ENCODE measurements at regions not wholly inside any gene's neighbourhood (a gene's known extent, or its start where the extent isn't known, plus 50 kb on each side); places are given as distances from the start of the nearest gene placed in this dataset.

GRCh38 chr14:40920380-40920779 is 686.3 kb upstream of the LRFN5 start:
- H3K36me3 ChIP-seq, result no peaks in the 10 kb centered on the region
- no peak overlapping the region for H3K4me3 ChIP-seq
- no peak overlapping the region for H3K27ac ChIP-seq
- H3K27me3 ChIP-seq, result no peaks in the 10 kb centered on the region
- no peaks in the 10 kb centered on the region for H3K4me1 ChIP-seq
- H3K9me3 ChIP-seq (replicated peaks in 1 of 11), result no peaks in the 10 kb centered on the region
- no peaks in the 10 kb centered on the region for H4K20me1 ChIP-seq
- no peak overlapping the region for H3K4me2 ChIP-seq
- no peak overlapping the region for H3K9ac ChIP-seq
- TF ChIP-seq Cebpa-rat (IDR thresholded peaks at IDR 0.05), result no peak

- no peak for TF ChIP-seq Cebpa-rat (IDR thresholded peaks at IDR 0.05)
- H3K4me3 ChIP-seq, result no peak overlapping the region
These were observed 695.5 kb upstream of the LRFN5 start for GRCh38 chr14:40911141-40911540.

GRCh38 chr14:40909906-40910305 is 696.8 kb upstream of the LRFN5 start:
- TF ChIP-seq Cebpa-rat (IDR thresholded peaks at IDR 0.05), result no peak
- Histone ChIP-seq H4K20me1 (no peaks in the 10 kb centered on the region), H3K27me3 (no peaks in the 10 kb centered on the region), H3K27ac (no peak overlapping the region), H3K36me3 (no peaks in the 10 kb centered on the region), H3K9ac (no peak overlapping the region), H3K4me3 (no peak overlapping the region), H3K9me3 (replicated peaks in 1 of 11) (no peaks in the 10 kb centered on the region), H3K4me2 (no peak overlapping the region), H3K4me1 (no peaks in the 10 kb centered on the region)

More at GRCh38 chr14:40911141-40911540, 695.5 kb upstream of the LRFN5 start:
- Histone ChIP-seq H3K4me2 (no peak overlapping the region), H3K9me3 (replicated peaks in 1 of 11) (no peaks in the 10 kb centered on the region), H3K4me1 (no peaks in the 10 kb centered on the region), H4K20me1 (no peaks in the 10 kb centered on the region), H3K27ac (no peak overlapping the region), H3K27me3 (no peaks in the 10 kb centered on the region), H3K36me3 (no peaks in the 10 kb centered on the region), H3K9ac (no peak overlapping the region)

- no peaks in the 10 kb centered on the region for H3K9me3 ChIP-seq (replicated peaks in 1 of 11)
- no peak overlapping the region for H3K4me2 ChIP-seq
- no peak overlapping the region for H3K4me3 ChIP-seq
- H3K27me3 ChIP-seq, result no peaks in the 10 kb centered on the region
- H3K9ac ChIP-seq, result no peak overlapping the region
- H3K36me3 ChIP-seq, result no peaks in the 10 kb centered on the region
- no peak for TF ChIP-seq Cebpa-rat (IDR thresholded peaks at IDR 0.05)
- no peaks in the 10 kb centered on the region for H4K20me1 ChIP-seq
- no peaks in the 10 kb centered on the region for H3K4me1 ChIP-seq
- no peak overlapping the region for H3K27ac ChIP-seq
These were observed 703.0 kb upstream of the LRFN5 start for GRCh38 chr14:40903709-40904108.

GRCh38 chr14:40899435-40899834 is 707.2 kb upstream of the LRFN5 start:
- H3K4me2 ChIP-seq, result no peak overlapping the region
- no peak overlapping the region for H3K9ac ChIP-seq
- H3K4me3 ChIP-seq, result no peak overlapping the region
- H3K27me3 ChIP-seq, result no peaks in the 10 kb centered on the region
- H4K20me1 ChIP-seq, result no peaks in the 10 kb centered on the region
- H3K9me3 ChIP-seq (replicated peaks in 1 of 11), result no peaks in the 10 kb centered on the region
- no peaks in the 10 kb centered on the region for H3K4me1 ChIP-seq
- TF ChIP-seq Cebpa-rat (IDR thresholded peaks at IDR 0.05), result no peak
- H3K27ac ChIP-seq, result no peak overlapping the region
- no peaks in the 10 kb centered on the region for H3K36me3 ChIP-seq

GRCh38 chr14:40894846-40895245 is 711.8 kb upstream of the LRFN5 start:
- no peaks in the 10 kb centered on the region for H3K9me3 ChIP-seq (replicated peaks in 1 of 11)
- H4K20me1 ChIP-seq, result no peaks in the 10 kb centered on the region
- TF ChIP-seq Cebpa-rat (IDR thresholded peaks at IDR 0.05), result no peak

GRCh38 chr14:40889126-40889525 is 717.5 kb upstream of the LRFN5 start:
- Histone ChIP-seq H3K9ac (no peak overlapping the region), H3K36me3 (no peaks in the 10 kb centered on the region), H3K27me3 (no peaks in the 10 kb centered on the region), H3K4me2 (no peak overlapping the region), H4K20me1 (no peaks in the 10 kb centered on the region), H3K9me3 (replicated peaks in 1 of 11) (no peaks in the 10 kb centered on the region), H3K27ac (no peak overlapping the region), H3K4me1 (no peaks in the 10 kb centered on the region), H3K4me3 (no peak overlapping the region)
- TF ChIP-seq Cebpa-rat (IDR thresholded peaks at IDR 0.05), result no peak

More at GRCh38 chr14:40894846-40895245, 711.8 kb upstream of the LRFN5 start:
- no peaks in the 10 kb centered on the region for H3K27me3 ChIP-seq
- H3K4me1 ChIP-seq, result no peaks in the 10 kb centered on the region
- H3K36me3 ChIP-seq, result no peaks in the 10 kb centered on the region
- no peak overlapping the region for H3K27ac ChIP-seq
- H3K9ac ChIP-seq, result no peak overlapping the region
- no peak overlapping the region for H3K4me3 ChIP-seq
- no peak overlapping the region for H3K4me2 ChIP-seq

GRCh38 chr14:40887912-40888311 is 718.8 kb upstream of the LRFN5 start:
- H3K9me3 ChIP-seq (replicated peaks in 1 of 11), result no peaks in the 10 kb centered on the region
- no peak overlapping the region for H3K4me3 ChIP-seq
- H3K27ac ChIP-seq, result no peak overlapping the region
- no peaks in the 10 kb centered on the region for H3K4me1 ChIP-seq
- no peak overlapping the region for H3K9ac ChIP-seq
- no peaks in the 10 kb centered on the region for H3K36me3 ChIP-seq
- TF ChIP-seq Cebpa-rat (IDR thresholded peaks at IDR 0.05), result no peak
- H3K27me3 ChIP-seq, result no peaks in the 10 kb centered on the region
- H4K20me1 ChIP-seq, result no peaks in the 10 kb centered on the region
- no peak overlapping the region for H3K4me2 ChIP-seq

GRCh38 chr14:40870252-40870651 is 736.4 kb upstream of the LRFN5 start:
- Histone ChIP-seq H3K4me1 (no peaks in the 10 kb centered on the region), H3K9me3 (replicated peaks in 1 of 11) (peaks cover 0 to under 1% (median 0%) of the 10 kb centered on the region in 11 experiments; a peak in 1 of 22 replicates)
- no peak for TF ChIP-seq Cebpa-rat (IDR thresholded peaks at IDR 0.05)

GRCh38 chr14:40859055-40859454 is 747.6 kb upstream of the LRFN5 start:
- H3K4me1 ChIP-seq, result no peaks in the 10 kb centered on the region
- no peak for TF ChIP-seq Cebpa-rat (IDR thresholded peaks at IDR 0.05)
- H3K9me3 ChIP-seq (replicated peaks in 1 of 11), result peaks cover 8 to 18% (median 11%) of the 10 kb centered on the region in 11 experiments
- no peak overlapping the region for H3K9ac ChIP-seq
- H3K4me3 ChIP-seq, result no peak overlapping the region
- no peaks in the 10 kb centered on the region for H3K36me3 ChIP-seq
- H4K20me1 ChIP-seq, result no peaks in the 10 kb centered on the region; a peak in 1 of 22 replicates
- H3K27ac ChIP-seq, result no peak overlapping the region
- no peaks in the 10 kb centered on the region for H3K27me3 ChIP-seq
- no peak overlapping the region for H3K4me2 ChIP-seq

More at GRCh38 chr14:40870252-40870651, 736.4 kb upstream of the LRFN5 start:
- Histone ChIP-seq H3K4me3 (no peak overlapping the region), H3K9ac (no peak overlapping the region), H3K36me3 (no peaks in the 10 kb centered on the region), H3K27me3 (no peaks in the 10 kb centered on the region), H3K4me2 (no peak overlapping the region), H3K27ac (no peak overlapping the region), H4K20me1 (no peaks in the 10 kb centered on the region)
